EH (cell line): ENCODE measurements at regions not wholly inside any gene's neighbourhood (a gene's known extent, or its start where the extent isn't known, plus 50 kb on each side); places are given as distances from the start of the nearest gene placed in this dataset.
A peak's percentile ranks its signal among the peaks of the same experiment; 100 is the strongest.
"Not testable (repeated sequence)": the region's sequence is repeated elsewhere in the genome, so short reads cannot be mapped to it uniquely, and the experiment has no call there.

Experiments used
- DNase-seq: peaks from one replicate; pipeline ENCODE4 v3.0.0-alpha.2; 2015; ENCODE audit warnings: low read depth

- DNase-seq: not testable (repeated sequence)
These were observed 1533.5 kb upstream of the TPTE start for GRCh38 chr21:8987896-8988295.

- peak; percentile 24 for DNase-seq
These were observed 1532.7 kb upstream of the TPTE start for GRCh38 chr21:8988696-8989095.

- DNase-seq: peak; percentile 22
These were observed 1532.1 kb upstream of the TPTE start for GRCh38 chr21:8989261-8989711.

- DNase-seq: peak; percentile 30
These were observed 1531.6 kb upstream of the TPTE start for GRCh38 chr21:8989721-8990325.

GRCh38 chr21:8990326-8991087 is 1530.9 kb upstream of the TPTE start:
- peak; percentile 24 for DNase-seq

DNA sequence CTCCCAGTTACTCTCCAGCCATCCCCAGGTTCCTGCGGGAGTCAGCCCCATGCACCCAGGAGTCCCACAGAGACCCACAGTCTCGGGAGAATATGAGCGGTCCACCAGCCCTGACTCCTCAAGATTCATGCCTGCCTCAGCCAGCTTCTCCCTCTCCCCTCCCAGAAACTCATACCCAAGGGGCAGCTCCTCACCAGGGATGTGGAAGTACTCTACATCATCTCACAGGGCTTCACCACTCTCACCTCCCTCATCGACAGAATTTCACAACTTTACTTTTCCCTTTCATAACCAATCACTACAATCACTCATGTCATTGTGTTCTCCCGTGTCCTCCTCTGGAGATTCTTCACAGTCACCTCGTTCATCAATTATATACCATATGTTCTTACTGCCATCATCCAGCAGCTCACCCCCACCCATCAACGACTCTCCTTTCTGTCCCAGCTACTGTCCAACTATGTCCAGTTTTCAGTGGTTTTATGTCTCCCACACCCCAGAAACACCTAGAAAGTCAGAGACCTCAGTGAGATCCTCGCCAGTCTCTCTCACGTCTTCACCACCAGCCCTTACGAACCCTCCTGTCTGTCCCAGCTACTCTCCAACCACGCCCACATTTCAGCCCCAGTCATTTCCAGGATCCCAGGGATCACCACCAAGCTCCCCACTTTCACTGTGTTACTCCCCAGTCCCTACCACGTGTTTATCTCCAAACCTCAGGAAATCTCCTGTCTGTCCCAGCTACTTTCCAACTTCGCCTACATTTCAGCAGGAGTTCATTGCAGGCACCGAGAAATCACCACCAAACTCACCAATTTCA is 1530.1 kb upstream of the TPTE start:
- peak; percentile 22 for DNase-seq

GRCh38 chr21:8991968-8992621 is 1529.3 kb upstream of the TPTE start:
- peak; percentile 20 for DNase-seq

DNA sequence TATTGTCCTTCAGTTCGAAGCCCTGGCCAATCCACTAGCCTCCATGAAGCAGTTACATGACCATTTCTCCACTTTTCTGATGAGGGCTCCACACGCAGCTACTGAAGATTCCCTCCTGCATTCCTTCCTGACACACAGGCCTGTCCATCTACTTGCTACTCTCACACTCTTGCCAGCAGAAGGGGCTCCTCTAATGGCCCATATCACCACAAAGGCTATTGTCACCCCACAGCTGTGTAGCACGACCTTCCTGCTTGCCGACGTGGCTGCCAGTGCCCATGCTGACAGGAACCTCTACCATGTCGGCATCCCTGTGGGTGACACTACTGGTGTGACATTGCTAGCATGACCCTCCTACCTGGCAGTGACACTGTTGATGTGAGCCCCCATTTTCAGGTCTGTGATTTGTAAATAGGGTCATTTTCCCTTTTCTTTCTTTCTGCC is 1528.6 kb upstream of the TPTE start:
- DNase-seq: no peak

DNA sequence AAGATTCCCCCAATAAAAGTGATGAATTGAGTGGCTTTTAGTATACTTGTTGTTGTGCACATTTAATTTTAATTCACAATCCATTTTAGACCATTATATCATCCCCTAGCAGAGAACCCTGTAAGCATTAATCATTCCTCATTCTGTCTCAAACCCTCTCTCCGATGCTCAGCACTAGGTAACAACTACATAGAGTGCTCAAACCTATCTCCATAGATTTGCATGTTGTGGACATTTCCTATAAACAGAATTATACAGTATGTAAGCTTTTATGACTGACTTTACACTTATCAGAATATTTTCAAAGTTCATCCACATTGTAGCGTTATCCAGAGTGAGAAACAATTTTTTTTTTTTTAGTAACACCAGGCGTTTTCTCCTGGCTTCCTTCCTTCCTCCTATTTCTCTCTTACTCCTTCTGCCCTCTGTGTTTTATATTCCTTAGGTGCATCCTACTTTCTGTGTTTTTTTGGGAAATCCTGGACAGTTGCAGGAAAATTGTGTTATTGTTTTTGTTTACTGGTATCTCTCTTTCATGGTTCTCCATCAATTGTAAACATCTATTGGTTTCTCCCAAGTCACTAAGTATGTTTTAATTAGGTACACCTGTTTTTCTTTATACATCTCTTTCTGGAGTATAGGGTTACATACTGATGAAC is 1528.0 kb upstream of the TPTE start:
- no peak for DNase-seq

DNA sequence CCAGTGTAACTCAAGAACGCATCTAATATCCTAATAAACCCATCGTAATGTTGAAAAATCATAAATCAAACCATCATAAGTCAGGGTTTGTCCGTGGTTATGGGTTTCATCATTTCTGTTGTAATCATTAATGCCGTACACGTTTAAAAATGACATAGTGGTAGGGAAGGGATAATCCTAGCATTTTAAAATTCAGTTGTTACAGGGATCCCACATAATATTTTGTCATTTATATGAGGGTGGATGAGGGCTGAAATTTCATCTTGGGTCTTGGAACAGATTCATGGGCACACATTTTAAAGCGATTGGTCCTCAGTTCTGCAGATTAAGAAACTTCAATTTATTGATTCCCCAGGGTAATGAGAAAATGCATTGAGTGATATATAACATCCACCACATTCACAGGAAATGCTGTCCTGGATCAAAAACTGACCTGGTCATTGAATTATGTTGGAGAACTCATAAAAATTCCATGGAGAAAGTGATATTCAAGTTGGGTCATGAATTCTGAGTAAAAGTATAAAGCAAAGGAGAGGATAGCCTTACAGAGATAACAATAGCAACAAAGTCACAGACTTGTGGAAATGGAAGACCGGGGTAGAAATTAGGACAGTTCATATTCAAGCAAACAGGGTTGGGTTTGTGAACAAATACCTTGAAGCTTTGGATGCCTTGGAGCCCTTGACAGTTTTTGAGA is 1527.3 kb upstream of the TPTE start:
- DNase-seq: no peak

GRCh38 chr21:8994640-8995511 is 1526.5 kb upstream of the TPTE start:
- DNase-seq: no peak

- DNase-seq: not testable (repeated sequence)
These were observed 1524.9 kb upstream of the TPTE start for GRCh38 chr21:8996487-8996968.

DNA sequence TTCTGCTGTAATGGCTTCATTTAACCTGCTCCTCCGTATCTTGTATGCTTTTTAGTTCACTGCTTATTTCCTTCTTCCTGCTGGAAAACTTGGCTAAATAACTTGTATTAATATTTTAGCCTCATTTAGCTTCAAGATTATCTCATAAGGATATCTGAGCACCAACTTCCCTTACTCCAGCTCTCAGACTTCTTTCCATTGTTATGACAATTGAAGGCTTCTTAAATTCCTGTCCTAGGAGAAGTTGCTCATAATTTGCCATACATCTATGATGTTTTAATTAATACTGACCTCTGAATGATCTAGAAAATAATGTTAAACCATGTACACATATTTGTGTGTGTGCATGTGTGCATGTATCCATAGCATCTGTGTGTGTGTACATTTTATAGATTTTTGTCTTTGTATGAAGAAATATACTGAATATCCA is 1524.4 kb upstream of the TPTE start:
- no peak for DNase-seq

DNA sequence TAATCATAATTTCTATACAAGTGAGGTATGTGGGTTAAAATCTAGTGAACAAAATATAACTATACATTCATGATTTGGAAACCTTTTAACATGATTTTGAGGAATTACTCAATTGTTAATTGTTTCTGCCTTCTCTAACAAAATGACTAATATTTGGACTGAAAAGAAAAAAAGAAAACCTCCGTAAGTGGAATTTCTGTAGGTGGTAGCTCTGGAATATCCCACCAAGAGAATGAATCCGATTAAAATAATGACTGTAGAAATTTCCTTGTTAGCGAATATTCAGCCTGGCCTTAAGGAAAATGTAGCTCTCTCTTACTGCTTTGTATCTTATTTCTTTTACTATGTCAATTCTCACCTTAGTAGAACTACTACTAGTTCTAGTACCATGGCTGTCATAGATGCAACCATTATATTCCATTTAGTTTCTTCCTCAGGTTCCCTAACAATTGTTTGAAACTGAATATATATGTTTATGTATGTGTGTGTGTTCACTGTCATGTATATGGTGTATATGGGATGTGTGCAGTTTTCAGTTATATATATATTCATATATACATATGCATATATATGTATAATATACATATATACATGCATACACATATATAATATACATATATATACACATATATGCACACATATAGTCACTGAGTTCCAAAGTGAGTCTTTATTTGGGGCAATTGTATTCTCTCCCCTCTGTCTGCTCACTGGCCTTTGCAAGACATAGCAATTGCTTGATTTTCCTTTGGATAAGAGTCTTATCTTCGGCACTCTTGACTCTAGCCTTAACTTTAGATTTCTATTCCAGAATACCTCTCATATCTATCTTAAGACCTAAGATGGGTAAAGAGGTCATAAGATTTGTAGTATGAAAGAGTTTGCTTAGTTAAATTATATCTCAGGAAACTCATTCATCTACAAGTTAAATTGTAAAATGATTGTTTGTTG is 1523.7 kb upstream of the TPTE start:
- DNase-seq: not testable (repeated sequence)

DNA sequence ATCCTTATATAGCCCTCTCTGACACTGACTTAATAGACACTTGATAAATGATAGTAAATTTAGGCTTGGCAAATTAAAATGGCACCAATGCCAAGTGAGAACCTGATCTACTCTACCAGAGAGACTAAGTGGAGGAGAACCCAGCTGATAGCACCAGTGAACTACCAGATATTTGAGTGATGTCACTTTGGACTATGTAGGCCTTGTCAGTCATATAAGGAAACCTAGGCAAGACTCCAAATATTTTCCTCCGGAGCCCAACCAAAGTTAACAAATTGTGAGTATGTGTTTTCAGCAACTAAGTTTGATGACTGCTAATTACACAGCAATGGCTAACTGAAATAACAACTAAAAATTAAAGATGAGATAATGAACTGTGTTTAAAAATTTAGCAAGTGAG is 1522.9 kb upstream of the TPTE start:
- DNase-seq: not testable (repeated sequence)

GRCh38 chr21:8998946-8999681 is 1522.3 kb upstream of the TPTE start:
- no peak for DNase-seq

GRCh38 chr21:9000132-9000531 is 1521.3 kb upstream of the TPTE start:
- not testable (repeated sequence) for DNase-seq

DNA sequence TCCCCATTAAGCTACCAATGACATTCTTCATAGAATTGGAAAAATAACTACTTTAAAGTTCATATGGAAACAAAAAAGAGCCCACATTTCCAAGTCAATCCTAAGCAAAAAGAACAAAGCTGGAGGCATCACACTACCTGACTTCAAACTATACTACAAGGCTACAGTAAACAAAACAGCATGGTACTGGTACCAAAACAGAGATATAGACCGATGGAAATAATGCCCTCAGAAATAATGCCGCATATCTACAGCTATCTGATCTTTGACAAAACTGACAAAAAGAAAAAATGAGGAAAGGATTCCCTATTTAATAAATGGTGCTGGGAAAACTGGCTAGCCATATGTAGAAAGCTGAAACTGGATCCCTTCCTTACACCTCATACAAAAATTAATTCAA is 1520.7 kb upstream of the TPTE start:
- DNase-seq: not testable (repeated sequence)
